GM18508 (cell line): ENCODE measurements at regions not wholly inside any gene's neighbourhood (a gene's known extent, or its start where the extent isn't known, plus 50 kb on each side); places are given as distances from the start of the nearest gene placed in this dataset.
"Not testable (repeated sequence)": the region's sequence is repeated elsewhere in the genome, so short reads cannot be mapped to it uniquely, and the experiment has no call there.

Experiments used
- ATAC-seq: cut with Tn5 transposase; IDR thresholded peaks from one replicate; pipeline ENCODE4 v1.9.1; 2021; ENCODE audit warnings: moderate number of reproducible peaks; ENCODE audit not compliant: insufficient read depth, unreplicated experiment

GRCh38 chr2:113386780-113387433 lies 50.6 kb upstream of the ZNG1B start:
- ATAC-seq: not testable (repeated sequence)

- ATAC-seq: not testable (repeated sequence)
These were observed 57.9 kb upstream of the ZNG1B start for GRCh38 chr2:113379621-113380020.

GRCh38 chr2:113376913-113377445 lies 60.5 kb upstream of the ZNG1B start:
- ATAC-seq: peak; percentile 84

GRCh38 chr2:113376253-113376912 lies 61.1 kb upstream of the ZNG1B start:
- peak; percentile 12 for ATAC-seq

GRCh38 chr2:113374857-113375256 lies 62.6 kb upstream of the ZNG1B start:
- not testable (repeated sequence) for ATAC-seq

- ATAC-seq: not testable (repeated sequence)
These were observed 65.1 kb upstream of the ZNG1B start for GRCh38 chr2:113372258-113372834.

- no peak for ATAC-seq
These were observed 66.9 kb upstream of the ZNG1B start for GRCh38 chr2:113370478-113371091.

GRCh38 chr2:113370030-113370429 lies 67.5 kb upstream of the ZNG1B start:
- ATAC-seq: no peak

- ATAC-seq: not testable (repeated sequence)
These were observed 68.9 kb upstream of the ZNG1B start for GRCh38 chr2:113368581-113368980.

GRCh38 chr2:113366821-113367220 lies 70.7 kb upstream of the ZNG1B start:
- ATAC-seq: not testable (repeated sequence)

- not testable (repeated sequence) for ATAC-seq
These were observed 71.7 kb upstream of the ZNG1B start for GRCh38 chr2:113365791-113366190.

- ATAC-seq: not testable (repeated sequence)
These were observed 72.2 kb upstream of the ZNG1B start for GRCh38 chr2:113365290-113365689.

- no peak for ATAC-seq
These were observed 76.4 kb upstream of the ZNG1B start for GRCh38 chr2:113361051-113361450.

GRCh38 chr2:113357071-113357470 lies 78.3 kb upstream of the PAX8 start:
- ATAC-seq: no peak

- ATAC-seq: not testable (repeated sequence)
These were observed 77.6 kb upstream of the PAX8 start for GRCh38 chr2:113356284-113356683.

- not testable (repeated sequence) for ATAC-seq
These were observed 76.8 kb upstream of the PAX8 start for GRCh38 chr2:113355339-113356015.

- no peak for ATAC-seq
These were observed 72.9 kb upstream of the PAX8 start for GRCh38 chr2:113351375-113352355.

- not testable (repeated sequence) for ATAC-seq
These were observed 65.1 kb upstream of the PAX8 start for GRCh38 chr2:113343800-113344199.

GRCh38 chr2:113342650-113343049 lies 63.9 kb upstream of the PAX8 start:
- no peak for ATAC-seq
